Retinal pigment epithelial cell (primary cell): ENCODE measurements at regions not wholly inside any gene's neighbourhood (a gene's known extent, or its start where the extent isn't known, plus 50 kb on each side); places are given as distances from the start of the nearest gene placed in this dataset.
A peak's percentile ranks its signal among the peaks of the same experiment; 100 is the strongest.

ENCODE experiments used
- DNase-seq: peaks from one replicate; pipeline ENCODE4 v3.0.0-alpha.2; 2010; ENCODE audit warnings: low read depth
- H3K4me3 ChIP-seq: 2 replicates; pipeline ENCODE4 v1.5.1; 2011; ENCODE audit warnings: mild to moderate bottlenecking, low read length, control low read depth, moderate library complexity
- CTCF ChIP-seq: conservative IDR thresholded peaks from 2 replicates; pipeline ENCODE4 v1.5.1; 2011; ENCODE audit warnings: low read depth, low read length, control low read depth, inconsistent platforms

DNA sequence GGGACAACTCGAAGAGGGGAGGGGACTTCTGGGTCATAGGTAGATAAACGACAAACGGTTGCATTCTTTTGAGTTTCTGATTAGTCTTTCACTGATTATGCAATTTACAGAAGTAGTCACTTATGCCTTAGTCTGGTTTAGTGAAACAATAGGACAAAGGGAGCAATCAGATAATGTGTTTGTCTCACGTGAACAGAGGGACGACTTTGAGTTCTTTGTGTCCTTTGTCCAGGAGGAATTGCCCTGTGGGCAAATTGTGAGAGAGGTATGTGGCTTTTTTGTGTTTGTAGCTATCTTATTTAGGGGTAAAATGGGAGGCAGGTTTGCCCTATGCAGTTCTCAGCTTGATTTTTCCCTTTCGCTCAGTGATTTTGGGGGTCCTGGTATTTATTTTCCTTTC lies 362.9 kb upstream of the PCDH20 start:
- no peak for TF ChIP-seq CTCF
- DNase-seq, result no peak
- no peak overlapping the region for H3K4me3 ChIP-seq

DNA sequence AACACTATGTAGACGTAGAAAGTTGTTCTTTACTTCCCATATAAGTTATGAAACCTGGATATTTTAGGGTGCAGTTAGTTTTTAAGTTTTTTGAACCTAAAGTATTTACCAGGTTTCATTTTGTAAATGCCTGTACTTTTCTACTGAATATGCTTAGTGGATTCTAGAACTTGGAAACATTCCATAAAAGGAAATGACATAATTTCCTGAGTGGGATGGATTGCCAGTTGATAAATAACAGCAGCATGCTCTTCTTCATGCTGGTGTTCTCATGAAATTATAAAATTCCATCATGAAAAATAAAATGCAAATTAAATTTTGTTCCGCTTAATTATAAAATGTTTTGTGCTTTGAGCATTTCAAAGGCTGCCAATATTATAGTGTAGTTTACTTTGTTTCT lies 362.2 kb upstream of the PCDH20 start:
- H3K4me3 ChIP-seq, result no peak overlapping the region
- no peak for DNase-seq
- no peak for TF ChIP-seq CTCF

DNA sequence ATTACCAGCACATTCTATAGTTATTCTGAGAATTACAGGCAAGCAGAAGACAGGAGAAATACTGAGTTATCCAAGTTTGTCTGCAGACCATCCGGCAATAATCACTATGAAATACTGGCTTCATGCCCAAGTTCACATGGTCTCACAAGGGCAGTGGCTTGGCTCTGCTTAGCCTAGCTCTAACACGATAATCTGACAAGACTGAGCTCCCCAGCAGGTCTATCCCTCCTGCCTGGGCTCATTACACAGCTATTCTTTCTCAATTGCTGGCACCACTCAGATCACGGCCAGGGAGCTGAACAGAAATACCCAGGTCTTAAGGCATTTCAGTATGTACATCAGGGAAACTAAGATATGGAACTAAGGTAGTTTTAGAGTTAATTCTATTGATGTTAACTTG lies 361.6 kb upstream of the PCDH20 start:
- no peak for TF ChIP-seq CTCF
- no peak overlapping the region for H3K4me3 ChIP-seq
- peak; percentile 84 for DNase-seq

DNA sequence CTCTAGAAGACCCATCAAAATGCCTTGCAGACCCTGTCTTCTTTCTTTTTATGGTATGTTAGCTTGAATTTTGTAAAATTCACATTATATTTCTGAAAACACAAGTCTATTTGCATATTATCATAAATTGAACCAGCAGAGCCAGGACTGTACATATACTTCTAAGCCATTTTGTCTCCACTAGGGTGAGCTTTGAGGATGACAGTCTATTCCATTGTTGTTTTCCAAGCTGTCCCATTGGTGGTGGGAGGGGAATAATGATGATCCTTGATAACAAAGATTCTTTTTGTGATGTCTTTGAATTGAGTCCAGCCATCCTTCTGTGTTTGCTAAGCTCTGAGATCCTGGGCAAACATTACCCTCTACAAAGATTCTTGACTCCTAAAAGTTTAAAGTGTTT lies 359.3 kb upstream of the PCDH20 start:
- DNase-seq, result no peak

DNA sequence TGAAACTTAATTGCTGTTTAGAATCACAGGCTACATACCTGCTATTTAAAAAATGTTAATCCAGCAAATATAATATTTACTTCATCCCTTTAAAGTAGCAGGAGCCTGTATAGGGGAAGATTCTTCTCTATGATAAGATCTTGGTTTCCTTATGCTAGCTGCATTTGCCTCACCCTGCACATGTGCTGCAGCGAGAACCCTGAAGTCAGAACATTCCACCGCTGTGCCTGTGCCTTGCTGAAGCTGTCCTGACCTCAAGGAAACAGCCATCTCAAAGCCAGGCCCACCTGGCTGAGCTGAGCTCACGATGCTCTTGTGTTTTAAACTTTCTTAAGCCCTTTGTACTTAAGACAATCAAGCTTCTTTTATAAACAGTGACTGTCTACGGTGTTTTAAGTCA lies 355.0 kb upstream of the PCDH20 start:
- DNase-seq, result peak; percentile 27
- TF ChIP-seq CTCF, result no peak
- H3K4me3 ChIP-seq, result no peak overlapping the region

More for the DNA sequence above, 359.3 kb upstream of the PCDH20 start:
- TF ChIP-seq CTCF, result no peak
- H3K4me3 ChIP-seq, result no peak overlapping the region

DNA sequence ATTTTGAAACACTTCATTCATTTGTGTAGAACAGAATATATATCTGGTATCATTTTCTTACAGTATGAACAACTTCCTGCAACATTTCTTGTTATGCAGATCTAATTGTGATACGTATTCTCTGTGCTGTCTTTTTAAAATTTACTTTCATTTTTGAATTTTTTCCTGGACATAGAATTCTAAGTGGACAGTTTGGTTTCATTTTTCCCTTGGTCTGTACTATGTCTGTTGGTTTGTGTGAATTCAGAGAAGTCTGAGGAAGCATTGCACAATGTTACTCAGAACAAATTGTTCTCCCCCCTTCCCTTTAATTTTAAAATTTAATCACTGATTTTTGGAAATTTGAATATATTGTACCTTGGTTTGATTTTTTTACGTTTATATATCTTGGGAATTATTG lies 352.5 kb upstream of the PCDH20 start:
- no peak for DNase-seq
- no peak overlapping the region for H3K4me3 ChIP-seq
- no peak for TF ChIP-seq CTCF

DNA sequence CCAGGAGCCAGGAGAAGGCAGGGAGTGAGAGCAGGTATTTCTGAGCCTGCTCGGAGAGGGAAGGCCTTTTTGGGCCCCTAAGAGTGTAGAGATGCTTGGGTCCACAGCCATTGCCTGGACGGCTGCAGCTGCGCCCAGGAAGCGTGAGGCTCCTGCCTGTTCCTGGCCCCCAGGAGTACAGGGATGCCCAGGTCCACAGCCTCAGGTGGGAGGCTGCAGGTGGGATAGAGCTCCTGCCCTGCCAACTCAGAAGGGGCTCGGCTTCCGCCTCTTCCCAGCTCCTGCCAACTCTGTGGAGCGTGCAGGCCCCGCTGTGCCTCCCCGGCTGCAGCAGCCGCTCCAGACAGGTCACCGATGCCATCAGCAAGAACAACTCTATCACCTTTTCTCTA lies 351.0 kb upstream of the PCDH20 start:
- H3K4me3 ChIP-seq, result no peak overlapping the region
- no peak for DNase-seq
- TF ChIP-seq CTCF, result no peak
